ENCODE measurements at regions not wholly inside any gene's neighbourhood (a gene's known extent, or its start where the extent isn't known, plus 50 kb on each side); places are given as distances from the start of the nearest gene placed in this dataset.

DNA sequence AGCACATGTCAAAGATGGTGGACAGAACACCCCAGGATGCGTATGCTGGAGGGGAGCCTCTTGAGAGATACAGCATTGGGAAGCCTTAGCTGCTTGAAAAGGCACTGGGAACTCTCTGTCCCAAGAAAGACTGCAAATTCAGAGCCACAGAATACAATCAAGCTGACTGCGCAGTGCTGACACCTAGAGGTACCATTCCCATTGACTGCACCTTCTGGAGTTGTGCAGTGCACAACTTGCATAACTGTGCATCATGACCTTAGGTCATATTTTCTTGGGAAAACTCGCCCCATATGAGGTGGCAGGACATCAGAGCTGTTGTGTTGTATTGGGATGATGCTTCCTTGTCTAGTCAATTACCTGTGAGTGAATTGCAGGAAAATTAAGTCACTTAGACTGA, 646.5 kb upstream of the NOX3 start:
- TF ChIP-seq POLR2AphosphoS5 (IDR thresholded peaks at IDR 0.05) = no peak
- TF ChIP-seq, protein P1, sequence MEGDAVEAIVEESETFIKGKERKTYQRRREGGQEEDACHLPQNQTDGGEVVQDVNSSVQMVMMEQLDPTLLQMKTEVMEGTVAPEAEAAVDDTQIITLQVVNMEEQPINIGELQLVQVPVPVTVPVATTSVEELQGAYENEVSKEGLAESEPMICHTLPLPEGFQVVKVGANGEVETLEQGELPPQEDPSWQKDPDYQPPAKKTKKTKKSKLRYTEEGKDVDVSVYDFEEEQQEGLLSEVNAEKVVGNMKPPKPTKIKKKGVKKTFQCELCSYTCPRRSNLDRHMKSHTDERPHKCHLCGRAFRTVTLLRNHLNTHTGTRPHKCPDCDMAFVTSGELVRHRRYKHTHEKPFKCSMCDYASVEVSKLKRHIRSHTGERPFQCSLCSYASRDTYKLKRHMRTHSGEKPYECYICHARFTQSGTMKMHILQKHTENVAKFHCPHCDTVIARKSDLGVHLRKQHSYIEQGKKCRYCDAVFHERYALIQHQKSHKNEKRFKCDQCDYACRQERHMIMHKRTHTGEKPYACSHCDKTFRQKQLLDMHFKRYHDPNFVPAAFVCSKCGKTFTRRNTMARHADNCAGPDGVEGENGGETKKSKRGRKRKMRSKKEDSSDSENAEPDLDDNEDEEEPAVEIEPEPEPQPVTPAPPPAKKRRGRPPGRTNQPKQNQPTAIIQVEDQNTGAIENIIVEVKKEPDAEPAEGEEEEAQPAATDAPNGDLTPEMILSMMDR (IDR thresholded peaks at IDR 0.05) = no peak
- no peak for TF ChIP-seq POLR2A (IDR thresholded peaks at IDR 0.05)

All from breast epithelium (tissue), 3 donors.